Stimulated activated naive B cell treated with anti-CD40 and anti-IgM and Interleukin-4, amounts not matched to agents 10 μg/mL and 1 μg/mL and 100 μg/mL, for 72 hours (primary cell): ENCODE measurements at regions not wholly inside any gene's neighbourhood (a gene's known extent, or its start where the extent isn't known, plus 50 kb on each side); places are given as distances from the start of the nearest gene placed in this dataset.
"Not testable (repeated sequence)": the region's sequence is repeated elsewhere in the genome, so short reads cannot be mapped to it uniquely, and the experiment has no call there.

ENCODE experiments used
- ATAC-seq, 2 donors: fragments of 150-1000 bp; cut with Tn5 transposase; replicated peaks; 2 replicates each; pipeline ENCODE4 v1.10.0; 2021; ENCODE audit warnings: moderate library complexity in 1 of 2
- DNase-seq: peaks from one replicate; pipeline ENCODE4 v3.0.0; 2021
- H3K27ac Mint-ChIP-seq: one replicate; pipeline ENCODE4 v1.8.0; 2022; ENCODE audit warnings: mild to moderate bottlenecking, mixed read lengths
- H3K27me3 Mint-ChIP-seq, 2 donors: one replicate each; pipeline ENCODE4 v1.8.0; 2022; ENCODE audit warnings: mixed read lengths in 2 of 2
- H3K36me3 Mint-ChIP-seq, 2 donors: one replicate each; pipeline ENCODE4 v1.8.0; 2022; ENCODE audit warnings: mixed read lengths in 2 of 2, mild to moderate bottlenecking in 1 of 2
- H3K4me1 Mint-ChIP-seq, 2 donors: one replicate each; pipeline ENCODE4 v1.8.0; 2022; ENCODE audit warnings: mixed read lengths in 2 of 2, mild to moderate bottlenecking in 1 of 2
- H3K4me3 Mint-ChIP-seq, 2 donors: one replicate each; pipeline ENCODE4 v1.8.0; 2022; ENCODE audit warnings: mild to moderate bottlenecking in 2 of 2, mixed read lengths in 2 of 2, moderate library complexity in 1 of 2
- H3K9me3 Mint-ChIP-seq, 2 donors: one replicate each; pipeline ENCODE4 v1.8.0; 2022; ENCODE audit warnings: mixed read lengths in 2 of 2, mild to moderate bottlenecking in 1 of 2

- peaks cover 8 to 10% of the 10 kb centered on the region in 2 donors for H3K36me3 Mint-ChIP-seq
- H3K27ac Mint-ChIP-seq, result peak overlapping the region; percentile 93
- peaks cover 70 to 91% of the 10 kb centered on the region in 2 donors for H3K4me1 Mint-ChIP-seq
- peak; percentile 56 for DNase-seq
- peak; percentile 48 to 50 for ATAC-seq
- peak overlapping the region; percentile 60 to 73 for H3K4me3 Mint-ChIP-seq
- H3K27me3 Mint-ChIP-seq, result no peaks in the 10 kb centered on the region
- H3K9me3 Mint-ChIP-seq, result peaks cover 8 to 11% of the 10 kb centered on the region in 2 donors
These were observed 200.7 kb downstream of the BCL11A start for GRCh38 chr2:60352491-60353405.

GRCh38 chr2:60351802-60352201 lies 201.7 kb downstream of the BCL11A start:
- DNase-seq (no peak), ATAC-seq (peak; percentile 35 to 44)
- H3K4me1 Mint-ChIP-seq, result peaks cover 69 to 94% of the 10 kb centered on the region in 2 donors
- peak overlapping the region; percentile 37 to 68 for H3K4me3 Mint-ChIP-seq
- peaks cover 8 to 10% of the 10 kb centered on the region in 2 donors for H3K36me3 Mint-ChIP-seq
- H3K9me3 Mint-ChIP-seq, result peaks cover 8 to 11% of the 10 kb centered on the region in 2 donors
- H3K27ac Mint-ChIP-seq, result peak overlapping the region; percentile 83
- no peaks in the 10 kb centered on the region for H3K27me3 Mint-ChIP-seq

GRCh38 chr2:60351321-60351720 lies 202.1 kb downstream of the BCL11A start:
- Mint-ChIP-seq H3K4me1 (peaks cover 66 to 89% of the 10 kb centered on the region in 2 donors), H3K4me3 (peak overlapping the region; percentile 8 to 68), H3K36me3 (peaks cover 8 to 10% of the 10 kb centered on the region in 2 donors), H3K9me3 (peaks cover 8 to 11% of the 10 kb centered on the region in 2 donors), H3K27ac (peak overlapping the region; percentile 92), H3K27me3 (no peaks in the 10 kb centered on the region)
- no peak for DNase-seq
- ATAC-seq, result peak; percentile 2 to 4

- Mint-ChIP-seq H3K36me3 (peaks cover 8 to 10% of the 10 kb centered on the region in 2 donors), H3K27ac (peak overlapping the region; percentile 92), H3K4me1 (peaks cover 64 to 84% of the 10 kb centered on the region in 2 donors), H3K9me3 (peaks cover 8 to 11% of the 10 kb centered on the region in 2 donors), H3K27me3 (no peaks in the 10 kb centered on the region), H3K4me3 (peak overlapping the region in 1 of 2 donors; percentile 8)
- peak; percentile 51 for DNase-seq
- ATAC-seq, result peak; percentile 45 to 47
These were observed 202.7 kb downstream of the BCL11A start for GRCh38 chr2:60350791-60351190.

GRCh38 chr2:60347781-60348180 lies 205.7 kb downstream of the BCL11A start:
- H3K27me3 Mint-ChIP-seq, result no peaks in the 10 kb centered on the region
- ATAC-seq, result no peak
- peaks cover 8 to 10% of the 10 kb centered on the region in 2 donors for H3K36me3 Mint-ChIP-seq
- no peak overlapping the region for H3K27ac Mint-ChIP-seq
- H3K4me1 Mint-ChIP-seq, result peaks cover 42 to 61% of the 10 kb centered on the region in 2 donors
- peaks cover 8 to 11% of the 10 kb centered on the region in 2 donors for H3K9me3 Mint-ChIP-seq
- no peak overlapping the region for H3K4me3 Mint-ChIP-seq
- no peak for DNase-seq

GRCh38 chr2:60342491-60342890 lies 211.0 kb downstream of the BCL11A start:
- H3K9me3 Mint-ChIP-seq, H3K36me3 Mint-ChIP-seq, ATAC-seq, H3K27me3 Mint-ChIP-seq, H3K27ac Mint-ChIP-seq, DNase-seq, H3K4me3 Mint-ChIP-seq: not testable (repeated sequence)
- peaks cover 15 to 44% of the 10 kb centered on the region in 2 donors for H3K4me1 Mint-ChIP-seq

GRCh38 chr2:60341151-60341550 lies 212.3 kb downstream of the BCL11A start:
- Mint-ChIP-seq H3K27me3 (no peaks in the 10 kb centered on the region), H3K4me1 (peaks cover 24 to 50% of the 10 kb centered on the region in 2 donors), H3K9me3 (peaks cover 4 to 6% of the 10 kb centered on the region in 2 donors), H3K27ac (no peak overlapping the region), H3K4me3 (no peak overlapping the region), H3K36me3 (peaks cover 3 to 5% of the 10 kb centered on the region in 2 donors)
- ATAC-seq, result no peak
- no peak for DNase-seq

- Mint-ChIP-seq H3K27ac (peak overlapping the region; percentile 49), H3K36me3 (peaks cover 3 to 5% of the 10 kb centered on the region in 2 donors), H3K4me1 (peaks cover 32 to 66% of the 10 kb centered on the region in 2 donors), H3K4me3 (no peak overlapping the region), H3K9me3 (peaks cover 4 to 6% of the 10 kb centered on the region in 2 donors), H3K27me3 (no peaks in the 10 kb centered on the region)
- ATAC-seq (no peak), DNase-seq (no peak)
These were observed 214.2 kb downstream of the BCL11A start for GRCh38 chr2:60339286-60339685.

- Mint-ChIP-seq H3K27ac (peak overlapping the region; percentile 96), H3K9me3 (peaks cover 7 to 11% of the 10 kb centered on the region in 2 donors), H3K36me3 (peaks cover 5 to 9% of the 10 kb centered on the region in 2 donors), H3K27me3 (no peaks in the 10 kb centered on the region), H3K4me1 (peaks cover 39 to 78% of the 10 kb centered on the region in 2 donors), H3K4me3 (peak overlapping the region; percentile 43 to 59)
- DNase-seq (peak; percentile 56), ATAC-seq (peak; percentile 85 to 87)
These were observed 216.3 kb downstream of the BCL11A start for GRCh38 chr2:60337142-60337497.

GRCh38 chr2:60336442-60337141 lies 216.9 kb downstream of the BCL11A start:
- Mint-ChIP-seq H3K4me1 (peaks cover 39 to 78% of the 10 kb centered on the region in 2 donors), H3K27ac (peak overlapping the region; percentile 96), H3K36me3 (peaks cover 5 to 9% of the 10 kb centered on the region in 2 donors), H3K9me3 (peaks cover 7 to 11% of the 10 kb centered on the region in 2 donors), H3K4me3 (peak overlapping the region; percentile 43 to 59), H3K27me3 (no peaks in the 10 kb centered on the region)
- DNase-seq (no peak), ATAC-seq (peak; percentile 55 to 58)

- H3K4me3 Mint-ChIP-seq, result peak overlapping the region; percentile 17 to 25
- peaks cover 5 to 9% of the 10 kb centered on the region in 2 donors for H3K36me3 Mint-ChIP-seq
- ATAC-seq (no peak), DNase-seq (no peak)
- H3K27me3 Mint-ChIP-seq, result no peaks in the 10 kb centered on the region
- H3K9me3 Mint-ChIP-seq, result peaks cover 7 to 11% of the 10 kb centered on the region in 2 donors
- H3K27ac Mint-ChIP-seq, result peak overlapping the region; percentile 96
- H3K4me1 Mint-ChIP-seq, result peaks cover 39 to 78% of the 10 kb centered on the region in 2 donors
These were observed 217.8 kb downstream of the BCL11A start for GRCh38 chr2:60335533-60336237.

- ATAC-seq (no peak), DNase-seq (no peak)
- Mint-ChIP-seq H3K36me3 (peaks cover 5 to 8% of the 10 kb centered on the region in 2 donors), H3K27me3 (no peaks in the 10 kb centered on the region), H3K27ac (no peak overlapping the region), H3K4me3 (no peak overlapping the region), H3K9me3 (peaks cover 7 to 9% of the 10 kb centered on the region in 2 donors), H3K4me1 (peaks cover 41 to 74% of the 10 kb centered on the region in 2 donors)
These were observed 218.8 kb downstream of the BCL11A start for GRCh38 chr2:60334610-60335009.

- no peak for ATAC-seq
- Mint-ChIP-seq H3K4me1 (peaks cover 36 to 63% of the 10 kb centered on the region in 2 donors), H3K4me3 (no peak overlapping the region), H3K36me3 (peaks cover 2 to 4% of the 10 kb centered on the region in 2 donors), H3K27me3 (no peaks in the 10 kb centered on the region), H3K9me3 (peaks cover 3 to 5% of the 10 kb centered on the region in 2 donors), H3K27ac (peak overlapping the region; percentile 26)
- DNase-seq, result no peak
These were observed 220.2 kb downstream of the BCL11A start for GRCh38 chr2:60333264-60333663.
